Transverse colon (tissue), 4 donors: ENCODE measurements at regions not wholly inside any gene's neighbourhood (a gene's known extent, or its start where the extent isn't known, plus 50 kb on each side); places are given as distances from the start of the nearest gene placed in this dataset.

Experiments
- DNase-seq: peaks from one replicate; pipeline ENCODE4 v3.0.0-alpha.2; 2019
- H3K27ac ChIP-seq, 4 donors: fragments of 200-600 bp; sonication (generic); 2 replicates each; pipeline ENCODE4 v1.5.1; 2016 to 2018; ENCODE audit warnings: inconsistent platforms in 4 of 4
- H3K27me3 ChIP-seq: fragments of 200-600 bp; sonication (generic); 2 replicates; pipeline ENCODE4 v1.5.1; 2017; ENCODE audit warnings: inconsistent platforms
- H3K36me3 ChIP-seq, 4 donors: fragments of 200-600 bp; sonication (generic); 2 replicates each; pipeline ENCODE4 v1.5.1; 2017 to 2019; ENCODE audit warnings: inconsistent platforms in 4 of 4
- H3K4me1 ChIP-seq, 4 donors: fragments of 200-600 bp; sonication (generic); 2 replicates each; pipeline ENCODE4 v1.5.1; 2017 to 2020; ENCODE audit warnings: inconsistent platforms in 4 of 4
- H3K4me3 ChIP-seq, 4 donors: fragments of 200-600 bp; sonication (generic); 1 replicate in 1 of 4; 2 replicates in 3 of 4; pipeline versions ENCODE4 v1.5.1 to v1.6.1; 2017 to 2019; ENCODE audit warnings: inconsistent platforms in 4 of 4
- H3K9me3 ChIP-seq, 2 donors: fragments of 200-600 bp; sonication (generic); 2 replicates each; pipeline ENCODE4 v1.5.1; 2017 to 2019; ENCODE audit warnings: inconsistent platforms in 2 of 2
- EP300 ChIP-seq: sonication (generic); formaldehyde crosslinking; IDR thresholded peaks from one replicate; pipeline ENCODE4 v1.6.1; 2017; ENCODE audit warnings: antibody characterized with exemption, low read depth
- POLR2A ChIP-seq: fragments of 450-650 bp; IDR thresholded peaks from one replicate; pipeline ENCODE4 v1.6.1; 2016; ENCODE audit warnings: antibody characterized with exemption, mild to moderate bottlenecking, moderate library complexity
- POLR2AphosphoS5 ChIP-seq, 3 donors: sonication (generic); formaldehyde crosslinking; IDR thresholded peaks; one replicate each; pipeline ENCODE4 v1.6.1; 2016; ENCODE audit warnings: antibody characterized with exemption in 3 of 3
- WGBS, 2 donors: methylation state at CpG; one replicate each; pipeline ENCODE4 v1.1.5; 2018; ENCODE audit warnings: low coverage in 1 of 2; 5-methylcytosine and 5-hydroxymethylcytosine counted together
- in situ Hi-C, 4 donors: fragments of 200-750 bp; cut with MboI; loops; one replicate each; pipeline versions ENCODE4 v1.15.0 to v1.15.1; 2017; ENCODE audit warnings: low sequenced_read_pairs in 3 of 4, low pct_ligation_motif_present in 1 of 4, low pct_unique_long_range_greater_than_20kb in 1 of 4
- intact Hi-C: fragments of 100-400 bp; cut with DNase I; formaldehyde crosslinking; loops from one replicate; pipeline ENCODE4 v1.15.1; 2023; ENCODE audit warnings: low total_unique reads
- TF ChIP-seq, protein P1 (sequence below), 5 experiments: fragments of 200-600 bp in 3 of 5; fragments of 450-650 bp in 2 of 5; sonication (generic) in 3 of 5; IDR thresholded peaks; 1 replicate in 2 of 5; 2 replicates in 3 of 5; pipeline ENCODE4 v1.5.1; 2016 to 2017; ENCODE audit warnings: antibody characterized with exemption in 5 of 5, inconsistent platforms in 3 of 5, mild to moderate bottlenecking in 2 of 5, moderate library complexity in 1 of 5

DNA sequence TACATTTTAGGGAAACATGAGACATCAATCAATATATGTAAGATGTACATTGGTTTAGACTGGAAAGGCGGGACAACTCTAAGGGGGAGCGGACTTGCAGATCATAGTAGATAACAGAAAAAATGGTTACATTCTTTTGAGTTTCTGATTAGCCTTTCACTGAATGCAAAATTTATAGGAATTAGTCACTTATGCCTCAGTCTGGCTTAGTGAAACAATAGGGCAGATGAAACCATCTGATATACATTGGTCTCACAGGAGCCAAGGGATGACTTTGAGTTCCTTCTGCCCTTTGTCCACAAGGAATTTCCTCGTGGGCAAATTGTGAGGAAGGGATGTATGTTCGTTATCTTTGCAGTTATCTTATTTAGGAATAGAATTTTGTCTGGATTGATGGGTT lies 128.2 kb downstream of the ARSF start:
- no peak for DNase-seq
- H3K4me1 ChIP-seq: no peaks in the 10 kb centered on the region
- H3K27me3 ChIP-seq: no peaks in the 10 kb centered on the region
- no peaks in the 10 kb centered on the region for H3K36me3 ChIP-seq
- no peaks in the 10 kb centered on the region for H3K9me3 ChIP-seq
- TF ChIP-seq POLR2AphosphoS5 (IDR thresholded peaks at IDR 0.05) (no peak), EP300 (no peak), POLR2A (no peak)
- TF ChIP-seq, protein P1, sequence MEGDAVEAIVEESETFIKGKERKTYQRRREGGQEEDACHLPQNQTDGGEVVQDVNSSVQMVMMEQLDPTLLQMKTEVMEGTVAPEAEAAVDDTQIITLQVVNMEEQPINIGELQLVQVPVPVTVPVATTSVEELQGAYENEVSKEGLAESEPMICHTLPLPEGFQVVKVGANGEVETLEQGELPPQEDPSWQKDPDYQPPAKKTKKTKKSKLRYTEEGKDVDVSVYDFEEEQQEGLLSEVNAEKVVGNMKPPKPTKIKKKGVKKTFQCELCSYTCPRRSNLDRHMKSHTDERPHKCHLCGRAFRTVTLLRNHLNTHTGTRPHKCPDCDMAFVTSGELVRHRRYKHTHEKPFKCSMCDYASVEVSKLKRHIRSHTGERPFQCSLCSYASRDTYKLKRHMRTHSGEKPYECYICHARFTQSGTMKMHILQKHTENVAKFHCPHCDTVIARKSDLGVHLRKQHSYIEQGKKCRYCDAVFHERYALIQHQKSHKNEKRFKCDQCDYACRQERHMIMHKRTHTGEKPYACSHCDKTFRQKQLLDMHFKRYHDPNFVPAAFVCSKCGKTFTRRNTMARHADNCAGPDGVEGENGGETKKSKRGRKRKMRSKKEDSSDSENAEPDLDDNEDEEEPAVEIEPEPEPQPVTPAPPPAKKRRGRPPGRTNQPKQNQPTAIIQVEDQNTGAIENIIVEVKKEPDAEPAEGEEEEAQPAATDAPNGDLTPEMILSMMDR (IDR thresholded peaks at IDR 0.05): no peak
- H3K27ac ChIP-seq: no peak overlapping the region
- in situ Hi-C loops: no loop called here
- 50 to 88% methylated on average over 1 to 4 of the region's 4 CpGs for WGBS, 2 donors
- intact Hi-C loops: no loop called here
- no peak overlapping the region for H3K4me3 ChIP-seq

DNA sequence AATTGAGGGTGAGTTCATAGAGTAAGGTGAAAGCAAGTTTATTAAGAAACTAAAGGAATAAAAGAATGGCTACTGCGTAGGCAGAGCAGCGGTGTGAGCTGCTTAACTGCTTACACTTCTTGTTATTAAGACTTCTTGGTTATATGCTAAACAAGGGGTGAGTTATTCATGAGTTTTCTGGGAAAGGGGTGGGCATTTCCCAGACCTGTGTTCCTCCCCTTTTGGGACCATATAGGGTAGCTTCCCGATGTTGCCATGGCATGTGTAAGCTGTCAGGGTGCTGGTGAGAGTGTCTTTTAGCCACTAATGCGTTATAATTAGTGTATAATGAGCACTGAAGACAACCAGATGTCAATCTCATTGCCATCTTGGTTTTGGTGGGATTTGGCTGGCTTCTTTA lies 126.5 kb downstream of the ARSF start:
- Histone ChIP-seq H3K27ac (no peak overlapping the region), H3K9me3 (no peaks in the 10 kb centered on the region), H3K27me3 (no peaks in the 10 kb centered on the region), H3K4me3 (no peak overlapping the region), H3K36me3 (no peaks in the 10 kb centered on the region), H3K4me1 (no peaks in the 10 kb centered on the region)
- no peak for DNase-seq
- intact Hi-C loops (no loop called here), in situ Hi-C loops (no loop called here)
- TF ChIP-seq, protein P1 (IDR thresholded peaks at IDR 0.05): no peak
- TF ChIP-seq EP300: no peak
- TF ChIP-seq POLR2A: no peak
- no peak for TF ChIP-seq POLR2AphosphoS5 (IDR thresholded peaks at IDR 0.05)
- 76 to 100% methylated on average over 2 to 4 of the region's 4 CpGs for WGBS, 2 donors

DNA sequence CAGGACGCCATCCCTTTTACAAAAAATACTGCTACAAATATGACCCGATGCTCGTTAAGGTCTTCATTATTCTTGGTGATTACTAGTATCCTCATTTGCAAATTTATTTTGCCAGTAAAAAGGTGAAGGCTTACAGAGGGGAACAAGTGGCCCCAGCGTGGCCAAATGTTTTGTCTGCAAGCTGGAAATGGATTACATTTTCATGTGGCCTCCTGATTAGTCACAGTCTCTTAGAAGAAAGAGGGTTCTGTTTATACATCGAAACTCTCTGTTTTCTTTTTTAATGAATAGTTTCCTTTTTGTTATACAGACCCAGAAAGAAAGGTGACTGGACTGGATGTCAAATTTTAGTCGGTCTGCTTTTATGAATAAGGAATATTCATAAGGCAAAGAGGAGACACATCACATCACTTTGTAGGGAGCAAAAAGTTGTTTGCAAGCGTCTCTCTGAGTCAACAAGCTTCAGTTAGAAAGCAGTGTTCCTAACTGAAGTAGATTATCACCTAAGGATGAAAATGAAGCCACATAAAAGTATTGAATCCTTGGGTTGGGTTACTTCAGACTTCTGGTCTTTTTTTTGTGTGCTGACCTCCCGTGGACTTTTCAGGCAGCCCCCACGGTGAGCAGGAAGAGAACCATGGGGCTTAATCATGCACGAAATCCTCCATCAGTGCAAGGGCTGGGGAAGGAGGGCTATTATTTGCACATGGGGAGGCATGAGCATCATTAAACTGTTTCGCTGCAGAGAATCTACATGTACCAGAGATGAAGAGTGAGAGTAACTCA lies 125.6 kb downstream of the ARSF start:
- TF ChIP-seq, protein P1 (IDR thresholded peaks at IDR 0.05): no peak
- TF ChIP-seq POLR2AphosphoS5 (IDR thresholded peaks at IDR 0.05) (no peak), EP300 (no peak), POLR2A (no peak)
- in situ Hi-C loops (no loop called here), intact Hi-C loops (no loop called here)
- H3K27me3 ChIP-seq: no peaks in the 10 kb centered on the region
- H3K36me3 ChIP-seq: no peaks in the 10 kb centered on the region
- H3K4me3 ChIP-seq: no peak overlapping the region
- DNase-seq: no peak
- no peak overlapping the region for H3K27ac ChIP-seq
- 62 to 68% methylated on average over 4 to 11 of the region's 11 CpGs for WGBS, 2 donors
- H3K9me3 ChIP-seq: no peaks in the 10 kb centered on the region
- H3K4me1 ChIP-seq: no peaks in the 10 kb centered on the region

DNA sequence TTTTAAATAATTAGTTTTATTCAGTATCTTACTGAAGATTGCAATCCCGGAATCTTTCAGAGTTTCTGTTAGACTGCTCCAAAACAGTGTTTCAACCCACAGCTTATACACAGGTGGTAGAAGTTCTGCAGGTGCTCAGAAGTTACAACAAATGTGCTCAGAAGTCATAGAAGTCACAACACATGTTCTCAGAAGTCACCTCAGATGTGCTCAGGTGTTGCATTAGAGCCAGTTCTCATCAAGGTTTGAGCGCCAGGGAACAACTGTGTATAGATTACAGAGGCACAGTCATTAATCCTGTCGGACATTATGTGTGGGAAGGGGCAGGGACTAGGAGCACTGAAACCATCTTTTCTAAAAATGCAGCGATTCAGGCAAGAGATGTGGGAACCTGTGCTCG lies 124.5 kb downstream of the ARSF start:
- no peak for TF ChIP-seq POLR2A
- TF ChIP-seq EP300: no peak
- TF ChIP-seq POLR2AphosphoS5 (IDR thresholded peaks at IDR 0.05): no peak
- TF ChIP-seq, protein P1 (IDR thresholded peaks at IDR 0.05): no peak
- Histone ChIP-seq H3K36me3 (no peaks in the 10 kb centered on the region), H3K27me3 (no peaks in the 10 kb centered on the region), H3K9me3 (no peaks in the 10 kb centered on the region), H3K27ac (no peak overlapping the region), H3K4me3 (no peak overlapping the region), H3K4me1 (no peaks in the 10 kb centered on the region)
- DNase-seq: no peak
- intact Hi-C loops: no loop called here
- in situ Hi-C loops: no loop called here
- WGBS, 2 donors: 73% methylated on average over 5 of the region's 5 CpGs; no CpG with 5 or more reads in 1 of the 2 donors
